ENCODE measurements at regions not wholly inside any gene's neighbourhood (a gene's known extent, or its start where the extent isn't known, plus 50 kb on each side); places are given as distances from the start of the nearest gene placed in this dataset.

GRCh38 chr11:90329043-90329442 lies 106.2 kb upstream of the CHORDC1 start:
- no peaks in the 10 kb centered on the region for H3K27me3 ChIP-seq (ENCODE audit: control insufficient read depth, insufficient read depth, low read length)
- no peak overlapping the region for H3K9ac ChIP-seq (ENCODE audit: low read depth, low read length)
- H3K36me3 ChIP-seq (ENCODE audit: control insufficient read depth, insufficient read depth, low read length), result no peaks in the 10 kb centered on the region
- H3K9me3 ChIP-seq (ENCODE audit: control insufficient read depth, insufficient read depth, low read length), result no peaks in the 10 kb centered on the region
- H3K4me1 ChIP-seq (ENCODE audit: control insufficient read depth, insufficient read depth, low read length), result no peaks in the 10 kb centered on the region
- no peak overlapping the region for H3K4me3 ChIP-seq (ENCODE audit: low read depth, low read length)

- Histone ChIP-seq H3K9ac (ENCODE audit: low read depth, low read length) (no peak overlapping the region), H3K4me3 (ENCODE audit: low read depth, low read length) (no peak overlapping the region), H3K9me3 (ENCODE audit: control insufficient read depth, insufficient read depth, low read length) (no peaks in the 10 kb centered on the region)
Measured at GRCh38 chr11:90326647-90327046, 103.8 kb upstream of the CHORDC1 start.

GRCh38 chr11:90323289-90323688 lies 100.4 kb upstream of the CHORDC1 start:
- Histone ChIP-seq H3K9me3 (ENCODE audit: control insufficient read depth, insufficient read depth, low read length) (no peaks in the 10 kb centered on the region), H3K4me1 (ENCODE audit: control insufficient read depth, insufficient read depth, low read length) (peaks cover 5% of the 10 kb centered on the region), H3K36me3 (ENCODE audit: control insufficient read depth, insufficient read depth, low read length) (no peaks in the 10 kb centered on the region), H3K9ac (ENCODE audit: low read depth, low read length) (no peak overlapping the region), H3K4me3 (ENCODE audit: low read depth, low read length) (no peak overlapping the region), H3K27me3 (ENCODE audit: control insufficient read depth, insufficient read depth, low read length) (no peaks in the 10 kb centered on the region)

More at GRCh38 chr11:90326647-90327046, 103.8 kb upstream of the CHORDC1 start:
- Histone ChIP-seq H3K27me3 (ENCODE audit: control insufficient read depth, insufficient read depth, low read length) (no peaks in the 10 kb centered on the region), H3K36me3 (ENCODE audit: control insufficient read depth, insufficient read depth, low read length) (no peaks in the 10 kb centered on the region), H3K4me1 (ENCODE audit: control insufficient read depth, insufficient read depth, low read length) (peaks cover 2% of the 10 kb centered on the region)

GRCh38 chr11:90321018-90321417 lies 98.2 kb upstream of the CHORDC1 start:
- Histone ChIP-seq H3K4me3 (ENCODE audit: low read depth, low read length) (no peak overlapping the region), H3K27me3 (ENCODE audit: control insufficient read depth, insufficient read depth, low read length) (no peaks in the 10 kb centered on the region), H3K9ac (ENCODE audit: low read depth, low read length) (no peak overlapping the region), H3K9me3 (ENCODE audit: control insufficient read depth, insufficient read depth, low read length) (no peaks in the 10 kb centered on the region), H3K36me3 (ENCODE audit: control insufficient read depth, insufficient read depth, low read length) (no peaks in the 10 kb centered on the region), H3K4me1 (ENCODE audit: control insufficient read depth, insufficient read depth, low read length) (peaks cover 5% of the 10 kb centered on the region)

- no peaks in the 10 kb centered on the region for H3K27me3 ChIP-seq (ENCODE audit: control insufficient read depth, insufficient read depth, low read length)
- no peaks in the 10 kb centered on the region for H3K36me3 ChIP-seq (ENCODE audit: control insufficient read depth, insufficient read depth, low read length)
Measured at GRCh38 chr11:90318651-90319050, 95.8 kb upstream of the CHORDC1 start.

GRCh38 chr11:90310210-90310609 lies 87.4 kb upstream of the CHORDC1 start:
- Histone ChIP-seq H3K4me3 (ENCODE audit: low read depth, low read length) (no peak overlapping the region), H3K36me3 (ENCODE audit: control insufficient read depth, insufficient read depth, low read length) (no peaks in the 10 kb centered on the region), H3K4me1 (ENCODE audit: control insufficient read depth, insufficient read depth, low read length) (no peaks in the 10 kb centered on the region), H3K27me3 (ENCODE audit: control insufficient read depth, insufficient read depth, low read length) (no peaks in the 10 kb centered on the region), H3K9ac (ENCODE audit: low read depth, low read length) (no peak overlapping the region), H3K9me3 (ENCODE audit: control insufficient read depth, insufficient read depth, low read length) (no peaks in the 10 kb centered on the region)

More at GRCh38 chr11:90318651-90319050, 95.8 kb upstream of the CHORDC1 start:
- Histone ChIP-seq H3K4me1 (ENCODE audit: control insufficient read depth, insufficient read depth, low read length) (peaks cover 5% of the 10 kb centered on the region), H3K4me3 (ENCODE audit: low read depth, low read length) (no peak overlapping the region), H3K9me3 (ENCODE audit: control insufficient read depth, insufficient read depth, low read length) (no peaks in the 10 kb centered on the region), H3K9ac (ENCODE audit: low read depth, low read length) (no peak overlapping the region)

- no peak overlapping the region for H3K4me3 ChIP-seq (ENCODE audit: low read depth, low read length)
- H3K9me3 ChIP-seq (ENCODE audit: control insufficient read depth, insufficient read depth, low read length), result no peaks in the 10 kb centered on the region
- H3K9ac ChIP-seq (ENCODE audit: low read depth, low read length), result no peak overlapping the region
- H3K36me3 ChIP-seq (ENCODE audit: control insufficient read depth, insufficient read depth, low read length), result no peaks in the 10 kb centered on the region
- no peaks in the 10 kb centered on the region for H3K27me3 ChIP-seq (ENCODE audit: control insufficient read depth, insufficient read depth, low read length)
- no peaks in the 10 kb centered on the region for H3K4me1 ChIP-seq (ENCODE audit: control insufficient read depth, insufficient read depth, low read length)
Measured at GRCh38 chr11:90309693-90310092, 86.8 kb upstream of the CHORDC1 start.

GRCh38 chr11:90294526-90294925 lies 71.7 kb upstream of the CHORDC1 start:
- no peaks in the 10 kb centered on the region for H3K4me1 ChIP-seq (ENCODE audit: control insufficient read depth, insufficient read depth, low read length)
- no peaks in the 10 kb centered on the region for H3K9me3 ChIP-seq (ENCODE audit: control insufficient read depth, insufficient read depth, low read length)
- H3K27me3 ChIP-seq (ENCODE audit: control insufficient read depth, insufficient read depth, low read length), result no peaks in the 10 kb centered on the region
- H3K36me3 ChIP-seq (ENCODE audit: control insufficient read depth, insufficient read depth, low read length), result no peaks in the 10 kb centered on the region
- H3K9ac ChIP-seq (ENCODE audit: low read depth, low read length), result no peak overlapping the region
- no peak overlapping the region for H3K4me3 ChIP-seq (ENCODE audit: low read depth, low read length)

- H3K9ac ChIP-seq (ENCODE audit: low read depth, low read length), result no peak overlapping the region
- no peaks in the 10 kb centered on the region for H3K4me1 ChIP-seq (ENCODE audit: control insufficient read depth, insufficient read depth, low read length)
- H3K36me3 ChIP-seq (ENCODE audit: control insufficient read depth, insufficient read depth, low read length), result no peaks in the 10 kb centered on the region
- no peaks in the 10 kb centered on the region for H3K27me3 ChIP-seq (ENCODE audit: control insufficient read depth, insufficient read depth, low read length)
- H3K9me3 ChIP-seq (ENCODE audit: control insufficient read depth, insufficient read depth, low read length), result no peaks in the 10 kb centered on the region
- no peak overlapping the region for H3K4me3 ChIP-seq (ENCODE audit: low read depth, low read length)
Measured at GRCh38 chr11:90294091-90294490, 71.2 kb upstream of the CHORDC1 start.

- no peak overlapping the region for H3K4me3 ChIP-seq (ENCODE audit: low read depth, low read length)
- H3K9ac ChIP-seq (ENCODE audit: low read depth, low read length), result no peak overlapping the region
- H3K36me3 ChIP-seq (ENCODE audit: control insufficient read depth, insufficient read depth, low read length), result no peaks in the 10 kb centered on the region
- H3K9me3 ChIP-seq (ENCODE audit: control insufficient read depth, insufficient read depth, low read length), result no peaks in the 10 kb centered on the region
- H3K27me3 ChIP-seq (ENCODE audit: control insufficient read depth, insufficient read depth, low read length), result no peaks in the 10 kb centered on the region
- H3K4me1 ChIP-seq (ENCODE audit: control insufficient read depth, insufficient read depth, low read length), result no peaks in the 10 kb centered on the region
Measured at GRCh38 chr11:90288212-90288821, 65.5 kb upstream of the CHORDC1 start.

- H3K36me3 ChIP-seq (ENCODE audit: control insufficient read depth, insufficient read depth, low read length), result no peaks in the 10 kb centered on the region
- H3K27me3 ChIP-seq (ENCODE audit: control insufficient read depth, insufficient read depth, low read length), result no peaks in the 10 kb centered on the region
- no peaks in the 10 kb centered on the region for H3K9me3 ChIP-seq (ENCODE audit: control insufficient read depth, insufficient read depth, low read length)
- no peak overlapping the region for H3K9ac ChIP-seq (ENCODE audit: low read depth, low read length)
- no peaks in the 10 kb centered on the region for H3K4me1 ChIP-seq (ENCODE audit: control insufficient read depth, insufficient read depth, low read length)
- no peak overlapping the region for H3K4me3 ChIP-seq (ENCODE audit: low read depth, low read length)
Measured at GRCh38 chr11:90286640-90287039, 63.8 kb upstream of the CHORDC1 start.

GRCh38 chr11:90284171-90284570 lies 61.3 kb upstream of the CHORDC1 start:
- Histone ChIP-seq H3K4me1 (ENCODE audit: control insufficient read depth, insufficient read depth, low read length) (no peaks in the 10 kb centered on the region), H3K27me3 (ENCODE audit: control insufficient read depth, insufficient read depth, low read length) (no peaks in the 10 kb centered on the region), H3K4me3 (ENCODE audit: low read depth, low read length) (no peak overlapping the region), H3K9ac (ENCODE audit: low read depth, low read length) (no peak overlapping the region), H3K9me3 (ENCODE audit: control insufficient read depth, insufficient read depth, low read length) (no peaks in the 10 kb centered on the region), H3K36me3 (ENCODE audit: control insufficient read depth, insufficient read depth, low read length) (no peaks in the 10 kb centered on the region)
